GM19397 (cell line): ENCODE measurements at regions not wholly inside any gene's neighbourhood (a gene's known extent, or its start where the extent isn't known, plus 50 kb on each side); places are given as distances from the start of the nearest gene placed in this dataset.

ENCODE experiments used
- ATAC-seq: cut with Tn5 transposase; IDR thresholded peaks from one replicate; pipeline ENCODE4 v1.9.1; 2021; ENCODE audit warnings: mild to moderate bottlenecking, moderate library complexity; ENCODE audit not compliant: unreplicated experiment

GRCh38 chrX:2608638-2609430 is 82.3 kb upstream of the CD99 start:
- peak; percentile 93 for ATAC-seq

- ATAC-seq: no peak
These were observed 84.0 kb upstream of the CD99 start for GRCh38 chrX:2607113-2607512.

GRCh38 chrX:2600564-2600963 is 90.5 kb upstream of the CD99 start:
- ATAC-seq: no peak

- ATAC-seq: no peak
These were observed 94.4 kb upstream of the CD99 start for GRCh38 chrX:2596555-2597255.

- no peak for ATAC-seq
These were observed 95.0 kb upstream of the CD99 start for GRCh38 chrX:2596045-2596444.

GRCh38 chrX:2595258-2595657 is 94.5 kb upstream of the DHRSX start:
- no peak for ATAC-seq

GRCh38 chrX:2594491-2594890 is 93.7 kb upstream of the DHRSX start:
- no peak for ATAC-seq

GRCh38 chrX:2592279-2592678 is 91.5 kb upstream of the DHRSX start:
- no peak for ATAC-seq

- no peak for ATAC-seq
These were observed 88.6 kb upstream of the DHRSX start for GRCh38 chrX:2589186-2590020.

GRCh38 chrX:2588049-2588448 is 87.3 kb upstream of the DHRSX start:
- ATAC-seq: no peak

- ATAC-seq: no peak
These were observed 86.4 kb upstream of the DHRSX start for GRCh38 chrX:2587146-2587545.

GRCh38 chrX:2585158-2585470 is 84.3 kb upstream of the DHRSX start:
- no peak for ATAC-seq

- ATAC-seq: no peak
These were observed 83.7 kb upstream of the DHRSX start for GRCh38 chrX:2584251-2585157.

GRCh38 chrX:2583194-2584162 is 82.7 kb upstream of the DHRSX start:
- no peak for ATAC-seq

- no peak for ATAC-seq
These were observed 81.9 kb upstream of the DHRSX start for GRCh38 chrX:2582667-2583066.

- ATAC-seq: no peak
These were observed 80.5 kb upstream of the DHRSX start for GRCh38 chrX:2581296-2581695.

GRCh38 chrX:2578864-2579263 is 78.1 kb upstream of the DHRSX start:
- ATAC-seq: no peak

GRCh38 chrX:2577844-2578466 is 77.2 kb upstream of the DHRSX start:
- no peak for ATAC-seq

- no peak for ATAC-seq
These were observed 76.0 kb upstream of the DHRSX start for GRCh38 chrX:2576793-2577192.
